Epithelial cell of proximal tubule (primary cell): ENCODE measurements at regions not wholly inside any gene's neighbourhood (a gene's known extent, or its start where the extent isn't known, plus 50 kb on each side); places are given as distances from the start of the nearest gene placed in this dataset.
"Not testable (repeated sequence)": the region's sequence is repeated elsewhere in the genome, so short reads cannot be mapped to it uniquely, and the experiment has no call there.

Source experiments
- DNase-seq: peaks from one replicate; pipeline ENCODE4 v3.0.0-alpha.2; 2011; ENCODE audit warnings: low read depth
- H3K4me3 ChIP-seq: 2 replicates; pipeline ENCODE4 v1.5.1; 2011; ENCODE audit warnings: low read depth, mild to moderate bottlenecking, low read length
- TF ChIP-seq, protein P1 (sequence below): conservative IDR thresholded peaks from 2 replicates; pipeline ENCODE4 v1.5.1; 2012; ENCODE audit warnings: low read depth, mild to moderate bottlenecking, low read length

DNA sequence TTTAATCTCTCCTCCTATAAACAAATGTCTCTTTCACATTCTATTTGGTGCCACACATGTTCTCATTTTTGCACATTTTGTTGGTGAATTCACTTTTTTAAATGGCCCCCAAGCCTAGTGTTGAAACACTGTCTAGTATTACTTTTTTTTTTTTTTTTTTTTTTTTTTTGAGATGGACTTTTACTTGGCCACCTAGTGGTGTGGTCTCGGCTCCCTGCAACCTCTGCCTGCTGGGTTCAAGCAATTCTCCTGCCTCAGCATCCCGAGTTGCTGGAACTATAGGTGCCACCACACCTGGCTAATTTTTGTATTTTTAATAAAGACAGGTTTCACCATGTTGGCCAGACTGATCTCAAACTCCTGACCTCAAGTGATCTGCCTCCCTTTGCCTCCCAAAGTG lies 273.8 kb upstream of the SLC14A2 start:
- TF ChIP-seq, protein P1, sequence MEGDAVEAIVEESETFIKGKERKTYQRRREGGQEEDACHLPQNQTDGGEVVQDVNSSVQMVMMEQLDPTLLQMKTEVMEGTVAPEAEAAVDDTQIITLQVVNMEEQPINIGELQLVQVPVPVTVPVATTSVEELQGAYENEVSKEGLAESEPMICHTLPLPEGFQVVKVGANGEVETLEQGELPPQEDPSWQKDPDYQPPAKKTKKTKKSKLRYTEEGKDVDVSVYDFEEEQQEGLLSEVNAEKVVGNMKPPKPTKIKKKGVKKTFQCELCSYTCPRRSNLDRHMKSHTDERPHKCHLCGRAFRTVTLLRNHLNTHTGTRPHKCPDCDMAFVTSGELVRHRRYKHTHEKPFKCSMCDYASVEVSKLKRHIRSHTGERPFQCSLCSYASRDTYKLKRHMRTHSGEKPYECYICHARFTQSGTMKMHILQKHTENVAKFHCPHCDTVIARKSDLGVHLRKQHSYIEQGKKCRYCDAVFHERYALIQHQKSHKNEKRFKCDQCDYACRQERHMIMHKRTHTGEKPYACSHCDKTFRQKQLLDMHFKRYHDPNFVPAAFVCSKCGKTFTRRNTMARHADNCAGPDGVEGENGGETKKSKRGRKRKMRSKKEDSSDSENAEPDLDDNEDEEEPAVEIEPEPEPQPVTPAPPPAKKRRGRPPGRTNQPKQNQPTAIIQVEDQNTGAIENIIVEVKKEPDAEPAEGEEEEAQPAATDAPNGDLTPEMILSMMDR: peak; percentile 25
- DNase-seq: no peak
- no peak overlapping the region for H3K4me3 ChIP-seq

DNA sequence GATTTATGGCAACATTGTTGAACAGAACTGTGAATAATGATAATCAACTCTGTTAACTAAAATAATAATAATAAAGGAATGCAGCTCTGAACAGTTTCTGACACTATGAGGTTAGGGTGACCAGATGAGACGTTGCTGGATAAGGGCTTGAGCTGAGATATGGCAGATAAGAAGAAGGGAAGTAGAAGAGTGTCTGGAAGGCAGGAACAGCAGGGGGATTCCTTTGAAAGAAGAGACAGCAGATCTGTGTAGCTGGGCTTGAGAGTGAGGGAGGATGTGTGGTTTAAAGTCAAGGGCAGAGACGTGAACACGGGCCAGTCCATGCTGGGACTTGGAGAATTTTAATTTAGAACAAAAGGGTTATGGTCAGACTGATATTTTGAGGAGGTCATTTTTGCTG lies 273.1 kb upstream of the SLC14A2 start:
- H3K4me3 ChIP-seq: no peak overlapping the region
- TF ChIP-seq, protein P1: no peak
- no peak for DNase-seq

DNA sequence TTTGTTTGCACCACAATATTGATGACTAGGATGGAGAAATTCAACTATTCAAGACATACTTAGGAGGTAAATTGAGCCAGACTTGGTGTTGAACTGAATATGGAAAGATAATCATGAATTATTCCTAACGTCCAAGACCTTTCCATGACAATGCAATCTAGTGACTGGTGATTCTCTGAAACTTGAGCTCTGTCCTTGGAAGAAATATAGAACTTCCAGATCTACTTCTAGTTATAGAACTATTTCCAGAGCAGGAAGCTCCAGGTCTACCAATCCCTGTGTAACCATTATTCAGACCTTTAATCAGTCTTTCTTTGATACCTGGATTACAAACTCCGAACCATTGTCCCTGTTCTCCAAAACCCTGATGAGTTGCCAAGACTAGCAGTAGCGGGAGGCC lies 272.6 kb upstream of the SLC14A2 start:
- TF ChIP-seq, protein P1: no peak
- no peak overlapping the region for H3K4me3 ChIP-seq

DNA sequence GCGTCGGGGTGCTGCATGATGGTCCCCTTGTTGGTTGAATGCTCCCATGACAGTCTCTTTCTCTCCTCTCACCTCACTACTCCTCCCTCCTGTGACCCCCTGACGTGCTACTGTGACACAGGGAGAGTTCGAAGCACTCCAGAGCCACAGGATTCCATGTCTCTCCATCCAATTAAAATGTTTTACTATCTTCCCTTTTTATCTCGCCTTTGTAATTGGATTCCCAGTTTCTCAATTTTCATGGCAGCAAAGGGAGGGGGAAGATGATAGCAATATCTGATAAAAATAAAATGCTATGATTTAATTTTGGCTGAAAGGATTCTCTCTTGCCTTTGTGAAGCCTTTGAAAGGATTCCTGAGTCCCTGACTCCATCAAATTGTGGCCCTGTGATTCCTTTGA lies 271.9 kb upstream of the SLC14A2 start:
- H3K4me3 ChIP-seq: no peak overlapping the region
- TF ChIP-seq, protein P1: no peak
- no peak for DNase-seq

More for the DNA sequence above, 272.6 kb upstream of the SLC14A2 start:
- no peak for DNase-seq

DNA sequence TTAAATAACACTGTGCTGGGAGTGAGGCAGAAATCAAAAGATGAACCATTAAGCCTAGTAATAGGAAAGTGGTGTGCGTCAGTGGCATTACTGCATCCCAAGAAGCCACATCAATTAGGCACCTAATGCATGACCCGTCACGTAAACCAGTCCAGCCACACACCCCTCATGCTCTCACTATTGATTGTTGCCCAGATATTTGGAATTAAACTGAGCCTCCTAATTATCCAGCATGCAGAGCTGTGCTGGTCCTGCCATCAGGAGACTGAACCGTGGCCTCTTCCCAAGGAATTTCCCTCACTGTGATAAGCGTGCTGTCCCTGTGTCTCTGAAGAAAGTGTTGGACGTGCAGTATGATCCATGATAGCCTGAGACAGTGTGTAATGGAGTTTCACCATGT lies 270.6 kb upstream of the SLC14A2 start:
- DNase-seq, H3K4me3 ChIP-seq: not testable (repeated sequence)

DNA sequence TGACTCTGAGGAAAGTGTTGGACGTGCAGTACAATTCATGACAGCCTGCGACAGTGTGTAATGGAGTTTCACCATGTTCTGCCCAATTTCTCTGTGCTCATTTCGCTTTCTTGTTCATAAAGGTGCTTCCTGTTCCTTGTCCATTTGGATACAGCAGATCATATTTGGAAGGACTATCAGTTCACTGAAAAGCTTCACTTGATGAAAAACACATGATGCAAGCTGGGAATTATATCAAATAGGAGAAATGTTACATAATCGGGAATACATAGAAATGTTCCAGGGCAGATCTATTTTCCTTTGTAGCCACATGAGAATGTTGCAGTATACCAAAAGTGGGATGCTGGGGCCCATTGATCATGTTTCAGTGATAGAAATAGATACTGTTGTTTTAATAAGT lies 266.3 kb upstream of the SLC14A2 start:
- no peak for DNase-seq
- TF ChIP-seq, protein P1: no peak
- H3K4me3 ChIP-seq: no peak overlapping the region

DNA sequence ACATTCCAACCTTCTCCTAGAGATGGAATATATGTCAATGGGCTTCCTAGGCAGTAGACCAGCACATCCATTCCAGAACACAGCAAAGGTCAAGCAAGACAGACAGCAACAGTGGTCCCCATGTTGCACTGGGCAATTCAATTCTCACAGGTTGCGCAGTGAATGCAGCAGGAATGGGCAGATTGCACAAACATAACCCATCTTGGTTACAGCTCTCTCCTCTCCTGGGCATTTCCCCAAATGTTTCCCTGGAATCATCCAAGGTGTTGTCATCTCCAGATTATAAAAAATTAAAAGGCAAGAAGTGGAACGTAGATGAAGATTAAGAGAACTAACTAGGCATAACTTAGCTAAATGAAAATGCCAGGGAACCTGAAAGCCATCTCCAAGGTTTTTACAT lies 265.8 kb upstream of the SLC14A2 start:
- H3K4me3 ChIP-seq: no peak overlapping the region
- no peak for DNase-seq
- TF ChIP-seq, protein P1: no peak
